HG03159 (cell line): ENCODE measurements at regions not wholly inside any gene's neighbourhood (a gene's known extent, or its start where the extent isn't known, plus 50 kb on each side); places are given as distances from the start of the nearest gene placed in this dataset.
"Not testable (repeated sequence)": the region's sequence is repeated elsewhere in the genome, so short reads cannot be mapped to it uniquely, and the experiment has no call there.

Experiments used
- ATAC-seq: cut with Tn5 transposase; IDR thresholded peaks from one replicate; pipeline ENCODE4 v1.9.1; 2021; ENCODE audit warnings: mild to moderate bottlenecking, moderate library complexity; ENCODE audit not compliant: unreplicated experiment

DNA sequence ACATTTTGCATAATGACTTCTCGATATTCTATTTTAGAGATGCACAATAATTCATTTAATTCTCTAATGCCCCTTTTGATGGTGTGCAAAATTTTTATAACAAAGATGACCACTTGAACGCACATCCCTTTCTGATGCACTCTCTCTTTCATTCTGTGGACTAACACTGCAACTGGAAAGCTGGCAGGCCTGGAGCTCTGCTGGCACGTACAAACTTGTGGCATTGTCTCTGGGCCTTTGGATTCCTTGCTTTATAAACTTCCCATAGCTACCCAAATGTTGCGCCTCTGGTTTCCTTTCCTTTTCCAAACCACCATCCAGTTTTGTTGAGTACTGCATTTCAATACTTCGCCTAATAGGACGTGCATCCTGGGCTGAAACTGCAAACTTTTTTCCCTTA is 194.5 kb upstream of the CFAP20DC start:
- no peak for ATAC-seq

DNA sequence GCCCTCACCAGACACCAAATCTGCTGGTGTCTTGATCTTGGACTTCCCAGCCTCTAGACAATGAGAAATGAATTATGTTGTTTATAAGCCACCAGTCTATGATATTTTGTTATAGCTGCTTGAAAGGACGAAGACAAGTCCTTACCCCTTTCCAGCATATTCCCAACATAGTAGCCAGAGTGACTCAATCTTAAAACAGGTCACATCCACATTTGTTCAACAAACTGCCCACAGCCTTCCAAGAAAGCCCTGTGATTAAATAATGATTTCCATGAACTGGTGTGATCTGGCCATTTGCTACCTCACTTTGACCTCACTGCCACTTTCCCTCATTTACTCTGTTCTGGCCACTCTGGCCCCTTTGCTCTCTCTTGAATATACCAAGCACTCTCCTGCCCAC is 193.7 kb upstream of the CFAP20DC start:
- no peak for ATAC-seq

DNA sequence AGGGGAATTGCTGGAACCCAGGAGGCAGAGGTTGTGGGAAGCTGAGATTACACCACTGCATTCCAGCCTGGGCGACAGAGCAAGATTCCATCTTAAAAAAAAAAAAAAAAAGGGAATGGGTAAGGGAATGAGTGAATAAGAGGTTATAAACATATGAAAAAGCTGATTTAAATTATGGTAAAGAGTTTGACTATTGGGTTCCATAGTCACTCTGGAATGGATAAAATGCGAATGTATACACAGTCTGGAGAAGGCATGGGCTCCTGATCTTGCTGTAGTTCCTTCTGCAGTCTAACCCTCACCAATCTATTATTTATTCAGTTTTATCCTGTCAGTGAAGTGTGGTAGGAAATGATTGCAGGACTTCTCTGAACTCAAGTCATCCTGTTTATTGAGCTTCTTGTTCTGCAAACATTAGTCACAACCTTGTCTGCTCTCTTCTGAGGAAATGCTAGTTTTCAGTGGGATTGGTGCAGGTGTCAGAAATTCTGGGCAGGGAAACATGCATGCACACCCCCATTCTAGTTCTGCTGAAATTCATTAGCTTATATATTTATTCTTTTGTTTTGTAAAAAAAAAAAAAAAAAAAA is 190.9 kb upstream of the CFAP20DC start:
- no peak for ATAC-seq

- ATAC-seq, result no peak
Measured at GRCh38 chr3:59237121-59237520, 187.3 kb upstream of the CFAP20DC start.

- ATAC-seq, result peak; percentile 86
Measured at GRCh38 chr3:59235634-59236012, 185.8 kb upstream of the CFAP20DC start.

DNA sequence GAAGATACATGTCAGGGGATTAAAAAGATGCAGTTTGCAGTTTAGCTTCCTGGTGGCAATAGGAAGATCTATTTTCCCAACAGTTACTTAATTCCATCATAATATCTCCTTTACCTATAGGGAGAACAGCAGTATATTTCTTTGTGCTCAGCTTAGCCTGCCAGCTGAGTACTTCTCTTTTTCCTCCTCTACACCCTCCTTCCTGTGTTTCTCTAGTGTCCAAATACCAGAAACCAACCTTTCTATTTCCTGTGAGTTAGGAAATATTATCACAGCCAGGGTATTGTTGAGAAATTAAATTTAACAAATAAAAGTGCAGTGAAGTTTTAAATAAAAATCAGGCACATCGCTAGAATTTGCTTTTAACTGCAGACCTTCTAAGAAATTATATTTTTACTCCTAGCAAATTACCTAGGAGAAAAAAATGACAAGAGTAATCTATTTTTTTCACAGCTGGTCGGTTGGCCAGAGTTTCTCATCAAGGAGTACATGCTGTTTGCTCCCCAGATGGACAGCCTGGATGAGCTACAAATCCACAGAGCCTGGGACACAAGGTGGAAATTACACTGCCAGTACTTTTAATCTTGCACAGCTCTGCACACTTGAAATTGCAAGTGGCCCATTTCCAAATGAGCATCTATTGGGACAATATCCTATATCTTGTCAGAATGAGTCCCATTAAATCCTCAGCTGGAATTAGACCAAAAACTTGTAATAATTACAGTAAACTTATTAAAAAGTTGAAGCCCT is 185.2 kb upstream of the CFAP20DC start:
- no peak for ATAC-seq

GRCh38 chr3:59230379-59230778 is 180.6 kb upstream of the CFAP20DC start:
- ATAC-seq, result not testable (repeated sequence)

DNA sequence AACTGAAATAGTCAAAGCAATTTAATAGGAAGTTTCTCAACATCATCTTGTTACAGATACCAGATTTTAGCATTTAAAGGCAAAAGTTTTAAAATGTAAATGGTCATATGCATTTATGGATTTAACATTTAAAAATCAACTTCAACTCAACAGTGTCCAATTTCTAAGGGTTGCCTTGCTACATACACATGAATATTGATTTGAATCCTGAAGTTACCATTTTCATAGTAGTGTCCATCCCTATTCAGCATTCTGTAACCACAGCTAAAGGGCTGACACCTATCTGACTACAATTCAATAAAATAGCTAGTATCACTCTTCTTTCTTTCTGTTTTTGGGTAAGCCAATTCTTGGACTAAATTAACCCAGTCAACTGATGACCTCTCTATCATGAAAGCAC is 164.0 kb upstream of the CFAP20DC start:
- no peak for ATAC-seq

DNA sequence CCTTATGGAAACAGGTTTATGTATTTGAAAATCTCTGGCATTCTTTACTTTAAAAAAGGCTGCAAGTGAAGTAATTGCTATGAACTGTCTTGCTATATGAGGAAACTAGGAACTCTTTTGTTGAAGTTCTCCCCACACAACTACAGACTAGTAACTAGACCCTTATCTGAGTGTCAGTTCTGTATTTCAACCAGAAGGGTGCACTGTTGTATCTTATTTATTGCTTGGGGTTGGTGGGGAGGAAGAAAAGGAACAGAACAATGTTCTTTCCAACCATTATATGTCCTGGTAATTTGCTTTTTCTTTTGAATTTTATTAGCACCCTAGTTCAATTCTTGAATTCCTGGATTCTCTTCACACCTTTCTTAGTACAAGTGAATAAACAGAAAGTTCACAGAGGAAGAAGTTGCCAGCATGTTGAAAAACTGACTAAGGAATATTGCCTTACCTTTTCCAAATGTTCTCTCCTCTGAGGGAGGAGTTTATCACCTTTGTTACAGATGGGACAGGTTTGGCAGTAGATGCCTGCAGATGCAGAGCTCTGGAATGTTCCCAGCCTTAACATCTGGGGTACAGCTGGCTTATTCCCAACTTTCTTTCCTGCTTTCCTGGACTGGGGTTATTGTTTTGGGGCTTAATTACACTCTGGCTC is 162.4 kb upstream of the CFAP20DC start:
- peak; percentile 84 for ATAC-seq

GRCh38 chr3:59210260-59210659 is 160.4 kb upstream of the CFAP20DC start:
- no peak for ATAC-seq

- ATAC-seq, result no peak
Measured at GRCh38 chr3:59192473-59192872, 142.6 kb upstream of the CFAP20DC start.

- no peak for ATAC-seq
Measured at GRCh38 chr3:59191651-59192050, 141.8 kb upstream of the CFAP20DC start.

DNA sequence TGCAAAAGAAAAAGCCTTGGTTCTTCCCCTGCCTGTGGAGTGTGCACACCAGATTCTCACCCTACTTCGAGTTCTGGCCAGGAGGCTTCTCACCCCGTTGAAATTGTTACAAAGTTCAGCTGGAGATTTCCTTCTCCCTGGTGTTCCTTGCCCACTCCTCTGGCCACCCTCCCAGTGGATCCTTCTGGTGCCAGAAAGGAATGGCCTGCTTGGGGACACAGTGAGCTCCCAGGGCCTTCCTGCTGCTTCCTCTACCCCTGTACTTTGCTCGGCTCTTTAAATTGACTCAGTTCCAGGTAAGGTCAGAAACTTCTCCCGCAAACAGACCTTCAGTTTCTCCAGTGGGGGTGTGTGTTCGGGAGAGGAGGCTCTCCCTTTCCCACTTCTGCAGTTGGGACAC is 140.1 kb upstream of the CFAP20DC start:
- no peak for ATAC-seq

DNA sequence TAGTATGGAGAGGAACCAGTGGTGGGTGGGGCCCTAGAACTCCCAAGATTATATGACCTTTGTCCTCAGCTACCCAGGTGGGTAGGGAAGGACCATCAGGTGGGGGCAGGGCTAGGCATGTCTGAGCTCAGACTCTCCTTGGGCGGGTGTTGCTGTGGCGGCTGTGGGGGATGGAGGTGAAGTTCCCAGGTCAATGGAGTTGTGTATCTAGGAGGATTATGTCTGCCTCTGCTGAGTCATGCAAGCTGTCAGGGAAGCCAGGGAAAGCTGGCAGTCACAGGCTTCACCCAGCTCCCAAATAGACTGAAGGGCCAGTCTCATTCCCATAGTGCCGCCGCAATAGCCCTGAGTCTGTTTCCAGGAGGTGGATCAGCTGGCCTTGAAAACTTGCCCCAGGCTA is 139.7 kb upstream of the CFAP20DC start:
- no peak for ATAC-seq

DNA sequence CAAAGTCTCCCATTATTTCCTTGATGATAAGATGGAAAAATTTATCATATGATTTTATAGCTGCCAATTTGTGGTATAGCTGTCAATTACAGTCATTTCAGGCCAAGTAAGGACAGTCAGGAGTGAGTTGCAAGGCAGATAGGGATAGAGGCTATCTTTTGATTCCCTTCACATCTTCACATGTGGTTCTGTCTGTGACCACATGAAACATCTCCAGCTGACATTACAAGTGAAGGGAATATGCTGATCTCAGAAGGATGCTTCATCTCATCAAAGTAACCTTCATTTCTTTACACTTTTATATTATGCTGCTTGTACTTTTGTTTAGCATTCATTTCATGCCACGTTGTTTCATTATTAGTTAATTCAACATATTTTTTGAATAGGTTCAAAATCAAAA is 136.9 kb upstream of the CFAP20DC start:
- ATAC-seq, result no peak

DNA sequence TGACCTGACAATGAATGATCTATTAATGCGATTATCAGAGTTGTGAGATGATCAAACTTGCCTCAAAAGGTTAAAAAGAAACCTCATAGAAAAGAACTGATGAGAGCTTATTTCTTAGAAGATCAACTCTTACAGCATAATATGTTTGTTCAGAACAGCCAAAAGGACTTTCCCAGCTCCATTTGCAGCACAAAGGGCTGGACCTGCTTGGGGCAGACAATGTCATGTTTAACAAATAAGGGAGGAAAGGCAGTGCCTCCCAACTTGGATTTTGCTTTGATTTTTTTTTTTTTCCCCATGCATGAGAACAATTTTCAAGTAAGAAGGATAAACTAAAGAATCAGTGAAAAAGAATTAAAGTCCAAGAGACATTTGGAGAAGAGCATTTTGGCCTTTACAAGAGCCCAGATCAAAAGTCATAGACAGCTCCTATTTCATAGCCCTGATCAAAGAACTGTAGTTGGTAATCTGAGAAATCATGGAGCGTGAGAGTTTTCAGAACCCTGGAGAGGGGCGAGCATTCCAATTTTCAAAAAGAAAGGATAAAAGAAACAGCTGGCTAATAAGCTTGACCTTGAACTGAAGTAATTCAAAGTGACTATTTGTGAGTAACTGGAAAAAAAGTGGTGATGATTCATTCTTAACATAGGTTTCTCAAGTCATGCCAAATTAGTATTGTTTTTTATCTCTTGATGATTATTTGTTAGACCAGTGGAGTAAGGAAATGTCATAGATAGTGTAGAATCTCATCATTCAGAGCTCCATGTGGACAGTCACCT is 136.0 kb upstream of the CFAP20DC start:
- ATAC-seq, result no peak

DNA sequence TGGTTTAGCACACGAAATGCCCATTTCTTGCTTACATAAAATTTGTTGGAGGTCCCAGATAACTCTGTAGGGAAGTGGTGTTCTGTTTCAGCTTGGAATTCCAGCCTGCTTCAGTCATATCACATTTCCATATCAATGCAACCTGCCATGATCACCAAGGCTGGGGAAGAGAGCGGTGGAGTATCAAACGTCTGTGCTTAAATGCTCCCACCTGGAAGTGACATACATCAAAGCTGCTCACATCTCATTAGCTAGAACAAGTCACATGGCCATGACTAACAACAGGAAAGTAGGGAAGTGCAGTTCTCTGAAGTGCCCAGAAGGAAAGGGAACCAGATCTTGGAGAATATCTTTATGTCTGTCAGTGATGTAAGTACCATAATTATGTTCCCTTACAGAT is 130.2 kb upstream of the CFAP20DC start:
- ATAC-seq, result no peak

- ATAC-seq, result no peak
Measured at GRCh38 chr3:59178698-59179097, 128.9 kb upstream of the CFAP20DC start.

DNA sequence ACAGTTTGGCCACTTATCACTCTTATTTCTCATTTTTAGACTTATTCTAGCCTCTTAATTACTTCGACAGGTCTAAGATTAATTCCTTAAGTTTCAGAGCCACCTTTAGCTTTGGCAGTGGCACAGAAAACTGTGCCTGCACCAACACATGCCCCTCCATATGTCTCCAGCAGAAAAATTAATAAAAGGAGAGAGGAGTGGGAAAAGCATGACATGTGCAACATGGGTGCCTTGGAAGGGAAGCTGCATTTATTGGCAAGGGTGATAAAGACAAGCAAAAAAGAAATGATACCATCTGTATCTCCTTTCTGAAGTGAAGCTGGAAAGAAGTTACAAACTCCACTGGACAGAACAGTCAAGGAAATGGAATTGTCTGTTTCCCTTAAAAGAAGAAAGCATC is 121.7 kb upstream of the CFAP20DC start:
- no peak for ATAC-seq

DNA sequence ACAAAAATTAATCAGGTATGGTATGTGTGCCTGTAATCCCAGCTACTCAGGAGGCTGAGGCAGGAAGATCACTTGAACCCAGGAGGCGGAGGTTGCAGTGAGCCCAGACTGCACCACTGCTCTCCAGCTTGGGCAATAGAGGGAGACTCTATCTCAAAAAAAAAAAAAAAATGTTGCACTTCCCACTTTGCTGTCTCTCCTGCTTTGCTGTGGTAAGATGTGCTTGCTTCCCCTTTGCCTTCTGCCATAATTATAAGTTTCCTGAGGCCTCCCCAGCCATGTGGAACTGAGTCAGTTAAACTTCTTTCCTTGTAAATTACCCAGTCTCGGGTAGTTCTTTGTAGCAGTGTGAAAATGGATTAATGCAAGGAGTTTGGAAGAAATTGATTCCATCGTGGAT is 120.3 kb upstream of the CFAP20DC start:
- not testable (repeated sequence) for ATAC-seq

DNA sequence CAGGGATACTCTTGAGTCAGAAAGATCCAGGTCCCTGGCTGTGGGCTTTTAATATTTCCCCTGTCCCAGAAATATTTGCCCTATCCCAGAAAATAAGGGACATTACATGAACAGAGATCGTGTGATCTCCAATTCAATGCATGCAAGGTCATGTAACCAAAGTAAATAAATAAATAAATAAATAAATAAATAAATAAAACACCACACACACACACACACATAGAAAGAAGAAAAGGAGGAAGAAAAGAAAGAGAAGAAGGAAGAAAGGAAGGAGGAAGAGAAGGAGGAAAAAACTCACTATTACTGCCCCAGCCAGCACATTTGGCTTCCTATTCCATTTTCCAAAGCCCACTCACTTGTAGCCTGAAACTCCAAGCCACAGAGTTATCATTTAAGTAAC is 117.9 kb upstream of the CFAP20DC start:
- ATAC-seq, result no peak

DNA sequence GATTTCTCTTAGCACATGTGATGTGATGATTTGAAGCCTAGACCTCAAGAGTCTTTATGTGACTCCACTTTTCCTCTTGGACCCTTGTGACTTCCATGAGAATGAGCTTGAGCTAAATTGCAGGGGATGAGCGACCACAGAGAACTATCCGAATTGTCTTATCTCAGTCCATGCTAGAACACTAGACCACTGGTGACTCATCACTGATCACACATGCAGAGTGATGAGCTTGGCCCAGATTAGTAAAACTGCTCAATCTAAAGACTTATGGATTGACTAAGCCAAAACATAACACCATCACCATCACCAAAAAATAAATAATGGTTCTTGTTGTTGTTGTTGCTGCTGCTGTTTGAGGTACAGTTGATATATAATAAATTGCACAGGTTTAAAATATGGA is 114.1 kb upstream of the CFAP20DC start:
- ATAC-seq, result no peak
